Stimulated activated naive CD8-positive, alpha-beta T cell treated with anti-CD3 and anti-CD28 coated beads, Interleukin-15, amount 100 ng/mL, for 72 hours (primary cell): ENCODE measurements at regions not wholly inside any gene's neighbourhood (a gene's known extent, or its start where the extent isn't known, plus 50 kb on each side); places are given as distances from the start of the nearest gene placed in this dataset.

Source experiments
- ATAC-seq: fragments of 150-1000 bp; cut with Tn5 transposase; 2 replicates; pipeline ENCODE4 v1.10.0; 2021; ENCODE audit warnings: mild to moderate bottlenecking, moderate library complexity
- DNase-seq, 2 donors: peaks; one replicate each; pipeline ENCODE4 v3.0.0; 2021 to 2022
- H3K27ac Mint-ChIP-seq, 2 donors: one replicate each; pipeline ENCODE4 v1.8.0; 2022; ENCODE audit warnings: mild to moderate bottlenecking in 2 of 2, mixed read lengths in 2 of 2, moderate library complexity in 2 of 2
- H3K27me3 Mint-ChIP-seq: one replicate; pipeline ENCODE4 v1.8.0; 2022; ENCODE audit warnings: mixed read lengths
- H3K4me1 Mint-ChIP-seq: one replicate; pipeline ENCODE4 v1.8.0; 2022; ENCODE audit warnings: mild to moderate bottlenecking, mixed read lengths
- H3K4me3 Mint-ChIP-seq, 2 donors: one replicate each; pipeline ENCODE4 v1.8.0; 2022; ENCODE audit warnings: mild to moderate bottlenecking in 2 of 2, mixed read lengths in 2 of 2, moderate library complexity in 1 of 2
- H3K9me3 Mint-ChIP-seq, 2 donors: one replicate each; pipeline ENCODE4 v1.8.0; 2022; ENCODE audit warnings: mixed read lengths in 2 of 2

GRCh38 chr2:2851806-2852777 is 521.0 kb upstream of the MYT1L start:
- H3K27me3 Mint-ChIP-seq: no peaks in the 10 kb centered on the region
- ATAC-seq (no peak), DNase-seq (no peak)
- H3K27ac Mint-ChIP-seq: no peak overlapping the region
- H3K4me1 Mint-ChIP-seq: no peaks in the 10 kb centered on the region
- H3K4me3 Mint-ChIP-seq: no peak overlapping the region
- H3K9me3 Mint-ChIP-seq: no peaks in the 10 kb centered on the region

GRCh38 chr2:2851316-2851715 is 520.2 kb upstream of the MYT1L start:
- Mint-ChIP-seq H3K4me1 (no peaks in the 10 kb centered on the region), H3K27ac (no peak overlapping the region), H3K4me3 (no peak overlapping the region), H3K27me3 (no peaks in the 10 kb centered on the region), H3K9me3 (no peaks in the 10 kb centered on the region)
- ATAC-seq (no peak), DNase-seq (no peak)

DNA sequence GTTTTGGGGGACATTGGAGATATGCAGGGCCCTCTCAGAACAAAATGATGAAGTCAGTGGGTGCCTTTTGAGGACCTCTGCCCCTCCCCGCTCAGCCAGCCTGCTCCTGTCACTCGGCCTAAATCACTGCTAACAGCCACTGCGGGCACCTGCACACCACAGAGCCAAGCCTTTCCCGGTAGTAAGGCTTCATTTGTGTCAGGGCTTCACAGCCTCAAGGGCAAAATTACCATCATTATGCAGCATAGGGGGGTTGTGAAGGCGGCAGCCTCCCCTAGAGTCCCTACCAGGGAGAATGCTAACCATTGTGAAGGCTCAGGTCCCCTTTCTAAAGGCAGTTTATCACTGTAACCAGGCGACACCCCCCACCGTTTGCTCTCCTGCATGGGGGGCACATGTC is 519.8 kb upstream of the MYT1L start:
- ATAC-seq: no peak
- Mint-ChIP-seq H3K27me3 (no peaks in the 10 kb centered on the region), H3K27ac (no peak overlapping the region), H3K9me3 (no peaks in the 10 kb centered on the region), H3K4me1 (no peaks in the 10 kb centered on the region), H3K4me3 (no peak overlapping the region)
- DNase-seq: no peak

- Mint-ChIP-seq H3K9me3 (no peaks in the 10 kb centered on the region), H3K4me1 (no peaks in the 10 kb centered on the region), H3K4me3 (no peak overlapping the region), H3K27ac (no peak overlapping the region), H3K27me3 (no peaks in the 10 kb centered on the region)
- DNase-seq: no peak
- no peak for ATAC-seq
These were observed 519.2 kb upstream of the MYT1L start for GRCh38 chr2:2850218-2850755.

DNA sequence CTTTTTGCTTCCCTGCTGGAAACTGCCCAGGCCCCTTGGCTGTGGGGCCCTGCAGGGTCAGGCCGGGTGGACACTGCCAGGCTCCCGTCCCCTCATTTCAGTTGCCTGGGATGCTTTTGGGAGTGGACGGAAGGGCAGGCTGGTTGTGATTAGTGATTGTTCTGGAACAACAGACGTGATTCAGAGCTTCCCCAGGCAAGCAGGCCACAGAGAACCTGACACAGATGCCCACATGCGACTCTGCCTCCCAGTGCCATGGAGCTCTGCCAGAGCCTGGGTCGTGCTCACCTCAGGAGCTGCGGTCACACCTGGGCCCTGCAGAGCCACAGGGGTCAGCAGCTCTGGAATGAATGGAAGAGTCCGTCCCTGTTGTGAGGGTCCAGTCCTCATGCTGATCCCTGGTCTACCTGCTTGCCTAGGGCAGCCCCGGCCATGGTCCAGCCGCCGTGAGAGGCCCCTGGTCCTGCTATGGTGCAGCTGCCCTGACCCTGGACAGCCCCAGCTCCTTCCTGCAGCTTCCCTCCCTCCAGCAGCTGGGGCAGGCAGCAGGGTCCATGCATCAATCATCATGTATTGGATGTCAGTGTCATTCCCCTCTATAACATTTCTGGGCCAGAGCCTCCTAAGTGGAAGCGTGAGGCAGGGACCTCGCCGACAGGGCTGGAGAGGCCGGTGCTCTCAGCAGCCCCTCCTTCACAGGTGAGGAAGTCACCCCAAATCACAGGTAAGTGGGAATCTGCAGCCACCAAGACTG is 518.6 kb upstream of the MYT1L start:
- no peak overlapping the region for H3K4me3 Mint-ChIP-seq
- no peak for DNase-seq
- H3K27ac Mint-ChIP-seq: no peak overlapping the region
- H3K9me3 Mint-ChIP-seq: no peaks in the 10 kb centered on the region
- H3K27me3 Mint-ChIP-seq: no peaks in the 10 kb centered on the region
- no peak for ATAC-seq
- no peaks in the 10 kb centered on the region for H3K4me1 Mint-ChIP-seq

DNA sequence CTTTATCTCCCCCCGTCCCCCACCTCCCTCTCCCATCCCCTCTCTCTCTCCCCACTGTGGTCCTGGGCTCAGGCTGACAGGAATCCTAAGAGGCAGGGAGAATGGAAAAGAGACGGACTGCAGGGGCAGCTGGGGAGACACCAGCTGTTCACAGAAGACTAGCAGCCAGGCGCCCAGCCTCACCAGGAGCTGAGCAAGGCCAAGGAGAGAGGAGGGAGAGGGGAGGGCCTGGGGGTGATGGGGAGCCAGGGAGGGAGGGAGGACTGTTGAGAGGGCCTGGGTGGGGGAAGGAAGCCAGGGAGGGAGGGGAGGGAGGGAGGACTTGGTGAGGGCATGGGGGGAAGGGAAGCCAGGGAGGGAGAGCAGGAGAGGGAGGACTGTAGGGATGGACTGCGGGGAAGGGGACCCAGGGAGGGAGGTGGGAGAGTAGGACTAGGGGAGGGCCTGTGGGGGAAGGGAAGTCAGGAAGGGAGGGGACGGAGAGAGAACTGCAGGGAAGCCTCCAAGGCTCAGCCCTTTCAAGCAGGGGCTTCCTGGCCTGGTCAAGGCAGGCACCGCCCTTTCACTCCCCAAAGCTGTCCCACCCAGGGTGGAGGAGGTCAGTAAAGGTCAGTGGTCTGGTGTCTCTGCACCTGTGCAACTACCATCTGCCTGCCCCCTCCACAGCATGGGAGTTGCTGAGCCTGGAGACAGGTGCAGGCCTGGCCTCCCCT is 517.7 kb upstream of the MYT1L start:
- ATAC-seq (peak; percentile 19), DNase-seq (no peak)
- Mint-ChIP-seq H3K27me3 (no peaks in the 10 kb centered on the region), H3K9me3 (no peaks in the 10 kb centered on the region), H3K4me3 (no peak overlapping the region), H3K4me1 (no peaks in the 10 kb centered on the region), H3K27ac (peak overlapping the region in 1 of 2 donors; percentile 6)

- Mint-ChIP-seq H3K4me1 (no peaks in the 10 kb centered on the region), H3K27me3 (no peaks in the 10 kb centered on the region), H3K9me3 (no peaks in the 10 kb centered on the region), H3K4me3 (no peak overlapping the region), H3K27ac (no peak overlapping the region)
- DNase-seq (no peak), ATAC-seq (no peak)
These were observed 517.1 kb upstream of the MYT1L start for GRCh38 chr2:2848198-2848597.

GRCh38 chr2:2847209-2847676 is 516.2 kb upstream of the MYT1L start:
- DNase-seq (no peak), ATAC-seq (no peak)
- Mint-ChIP-seq H3K4me3 (no peak overlapping the region), H3K27ac (no peak overlapping the region), H3K4me1 (no peaks in the 10 kb centered on the region), H3K27me3 (no peaks in the 10 kb centered on the region), H3K9me3 (no peaks in the 10 kb centered on the region)

GRCh38 chr2:2846332-2847208 is 515.5 kb upstream of the MYT1L start:
- Mint-ChIP-seq H3K27me3 (no peaks in the 10 kb centered on the region), H3K4me3 (no peak overlapping the region), H3K27ac (no peak overlapping the region), H3K4me1 (no peaks in the 10 kb centered on the region), H3K9me3 (no peaks in the 10 kb centered on the region)
- ATAC-seq: no peak
- DNase-seq: no peak

DNA sequence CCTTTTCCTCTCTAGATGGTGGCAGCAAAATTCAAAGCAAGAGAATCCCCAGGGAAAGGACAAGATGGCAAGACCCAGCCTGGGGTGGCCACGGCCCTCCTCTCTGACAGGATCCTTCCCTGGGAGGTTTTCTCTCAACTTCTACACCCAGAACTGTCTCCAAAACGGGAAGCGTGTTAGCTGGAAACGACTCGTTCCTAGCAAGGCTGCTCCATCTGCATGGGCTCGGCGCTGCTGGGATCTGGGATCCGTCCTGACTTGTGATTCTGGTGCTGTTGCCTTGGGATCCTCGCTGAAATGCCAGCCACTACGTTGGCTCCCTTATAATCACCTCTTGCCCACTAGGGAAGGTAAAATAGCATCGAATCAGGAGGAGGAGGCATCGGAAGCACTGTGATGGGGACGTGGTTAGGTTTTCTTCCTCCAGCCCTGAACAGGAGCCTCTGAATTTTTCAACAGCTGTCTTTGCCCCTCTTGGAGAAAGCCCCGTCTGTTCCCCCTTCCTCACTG is 514.8 kb upstream of the MYT1L start:
- Mint-ChIP-seq H3K4me1 (no peaks in the 10 kb centered on the region), H3K27me3 (no peaks in the 10 kb centered on the region), H3K27ac (no peak overlapping the region), H3K4me3 (no peak overlapping the region), H3K9me3 (no peaks in the 10 kb centered on the region)
- ATAC-seq (no peak), DNase-seq (no peak)

DNA sequence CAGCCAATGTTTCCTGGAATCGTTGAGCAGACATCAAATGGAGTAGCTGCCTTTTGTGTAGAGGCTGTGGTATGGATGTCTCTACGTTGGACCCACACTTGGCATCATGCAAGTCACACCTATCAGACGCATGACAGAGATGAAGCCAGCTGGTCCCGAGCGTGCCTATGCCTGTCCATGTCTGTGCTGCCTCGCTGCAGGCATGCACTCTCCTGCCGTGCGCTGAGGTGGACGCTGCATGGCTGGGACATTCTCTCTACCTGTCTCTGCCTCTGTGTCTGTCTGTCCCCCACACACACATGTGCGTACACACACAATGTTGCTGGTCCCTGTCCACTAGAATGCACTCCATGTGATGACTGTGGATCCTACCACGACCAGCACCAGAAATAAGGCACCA is 514.2 kb upstream of the MYT1L start:
- H3K9me3 Mint-ChIP-seq: no peaks in the 10 kb centered on the region
- no peaks in the 10 kb centered on the region for H3K27me3 Mint-ChIP-seq
- ATAC-seq: peak; percentile 15
- DNase-seq: no peak
- H3K4me3 Mint-ChIP-seq: no peak overlapping the region
- no peak overlapping the region for H3K27ac Mint-ChIP-seq
- H3K4me1 Mint-ChIP-seq: no peaks in the 10 kb centered on the region

DNA sequence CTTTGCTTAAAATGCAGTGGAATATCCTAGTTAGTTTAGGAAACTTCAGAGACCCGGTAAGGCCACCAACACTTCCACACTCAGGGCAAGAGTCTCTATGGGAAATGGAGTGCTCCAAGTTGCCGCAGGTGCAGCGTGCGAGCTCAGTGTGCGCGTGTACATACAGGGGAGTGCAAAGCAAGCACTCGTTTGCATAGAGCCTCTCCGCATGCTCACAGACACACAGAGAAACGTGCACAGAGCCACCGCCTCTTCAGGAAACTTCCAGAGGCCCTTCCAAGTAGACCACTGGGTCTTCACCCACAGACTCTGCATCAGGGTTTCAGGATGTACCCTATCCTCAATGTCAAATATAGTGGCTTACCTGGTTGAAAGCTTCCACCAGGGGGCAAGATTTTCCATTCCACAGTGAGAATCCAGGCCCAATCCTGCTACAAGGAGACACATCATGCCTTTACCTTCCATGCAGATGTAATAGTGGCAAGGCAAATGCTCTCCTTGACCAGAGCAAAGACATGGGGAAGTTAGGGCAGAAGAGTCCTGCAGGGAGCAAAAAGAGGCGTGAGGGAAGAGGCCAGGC is 513.0 kb upstream of the MYT1L start:
- H3K27me3 Mint-ChIP-seq: no peaks in the 10 kb centered on the region
- ATAC-seq: no peak
- H3K4me1 Mint-ChIP-seq: no peaks in the 10 kb centered on the region
- H3K9me3 Mint-ChIP-seq: no peaks in the 10 kb centered on the region
- no peak for DNase-seq
- no peak overlapping the region for H3K4me3 Mint-ChIP-seq
- no peak overlapping the region for H3K27ac Mint-ChIP-seq

DNA sequence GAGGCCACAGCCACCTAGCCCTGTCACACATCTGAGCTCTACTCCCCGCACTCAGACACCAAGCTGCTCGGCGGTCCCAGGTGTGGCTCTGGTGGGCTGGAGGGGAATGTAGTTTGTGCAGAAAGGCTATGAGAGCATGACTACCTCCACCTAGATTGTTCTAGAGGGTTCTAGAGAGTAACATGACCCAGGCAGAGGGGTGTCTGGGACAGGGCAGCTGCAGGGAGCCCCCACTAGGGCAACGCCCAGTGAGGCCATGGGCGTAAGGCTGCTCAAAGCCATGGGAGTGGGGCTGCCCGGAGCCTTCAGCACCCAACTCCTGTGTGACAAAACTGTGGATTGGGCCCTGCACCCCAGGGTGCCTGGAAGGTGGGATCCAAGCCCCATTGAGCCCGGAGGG is 511.4 kb upstream of the MYT1L start:
- ATAC-seq (no peak), DNase-seq (no peak)
- no peaks in the 10 kb centered on the region for H3K4me1 Mint-ChIP-seq
- no peak overlapping the region for H3K27ac Mint-ChIP-seq
- no peak overlapping the region for H3K4me3 Mint-ChIP-seq
- no peaks in the 10 kb centered on the region for H3K27me3 Mint-ChIP-seq
- no peaks in the 10 kb centered on the region for H3K9me3 Mint-ChIP-seq

DNA sequence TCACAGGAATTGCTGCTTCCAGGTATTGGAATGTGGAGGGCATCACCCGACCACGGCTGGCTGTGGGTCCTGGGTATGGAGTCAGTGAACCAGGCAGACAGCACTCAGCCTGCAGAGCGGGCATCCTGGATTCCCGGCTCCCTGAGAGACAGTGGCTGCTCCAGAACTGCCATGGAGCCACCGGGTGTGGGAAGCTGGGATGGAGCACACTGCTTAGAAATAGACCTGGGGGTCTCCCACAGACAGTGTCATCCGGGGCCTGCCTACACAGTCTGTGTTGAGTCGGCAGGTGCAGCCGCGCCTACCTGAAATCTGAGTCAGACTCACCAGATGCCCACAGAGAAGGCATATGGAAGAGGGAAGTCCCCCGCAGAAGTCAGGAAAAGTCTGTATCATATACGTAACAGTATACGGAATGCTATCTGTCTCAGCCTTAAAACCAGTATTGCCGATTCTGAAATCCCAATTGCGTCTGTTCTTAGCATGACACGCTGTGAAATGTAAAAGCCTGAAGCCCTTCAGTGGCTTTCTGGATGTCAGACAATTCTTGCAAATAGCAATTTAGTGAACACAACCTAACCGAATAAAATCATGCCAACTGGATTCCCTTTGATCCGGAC is 509.7 kb upstream of the MYT1L start:
- no peaks in the 10 kb centered on the region for H3K9me3 Mint-ChIP-seq
- H3K27ac Mint-ChIP-seq: no peak overlapping the region
- ATAC-seq (no peak), DNase-seq (no peak)
- no peak overlapping the region for H3K4me3 Mint-ChIP-seq
- H3K4me1 Mint-ChIP-seq: no peaks in the 10 kb centered on the region
- no peaks in the 10 kb centered on the region for H3K27me3 Mint-ChIP-seq
